Lower leg skin (tissue), 4 donors: ENCODE measurements at regions not wholly inside any gene's neighbourhood (a gene's known extent, or its start where the extent isn't known, plus 50 kb on each side); places are given as distances from the start of the nearest gene placed in this dataset.

Source experiments
- DNase-seq, 2 donors: peaks; one replicate each; pipeline ENCODE4 v3.0.0-alpha.2; 2019; ENCODE audit warnings: low spot score in 2 of 2
- H3K4me3 ChIP-seq: fragments of 200-600 bp; sonication (generic); 2 replicates; pipeline ENCODE4 v1.5.1; 2017; ENCODE audit warnings: mild to moderate bottlenecking, low read depth; ENCODE audit not compliant: poor library complexity, severe bottlenecking
- POLR2A ChIP-seq, 2 donors: fragments of 450-650 bp; IDR thresholded peaks; one replicate each; pipeline ENCODE4 v1.6.1; 2016 to 2017; ENCODE audit warnings: antibody characterized with exemption in 2 of 2, mild to moderate bottlenecking in 1 of 2, moderate library complexity in 1 of 2
- WGBS, 2 donors: methylation state at CpG; one replicate each; pipeline ENCODE4 v1.1.5; 2018; 5-methylcytosine and 5-hydroxymethylcytosine counted together
- intact Hi-C: fragments of 100-400 bp; cut with DNase I; formaldehyde crosslinking; loops from one replicate; pipeline ENCODE4 v1.15.0; 2023; ENCODE audit warnings: low total_unique reads
- TF ChIP-seq, protein P1 (sequence below), 3 donors: fragments of 450-650 bp; IDR thresholded peaks; one replicate each; pipeline ENCODE4 v1.5.1; 2016; ENCODE audit warnings: antibody characterized with exemption in 3 of 3, mild to moderate bottlenecking in 3 of 3, moderate library complexity in 2 of 3

DNA sequence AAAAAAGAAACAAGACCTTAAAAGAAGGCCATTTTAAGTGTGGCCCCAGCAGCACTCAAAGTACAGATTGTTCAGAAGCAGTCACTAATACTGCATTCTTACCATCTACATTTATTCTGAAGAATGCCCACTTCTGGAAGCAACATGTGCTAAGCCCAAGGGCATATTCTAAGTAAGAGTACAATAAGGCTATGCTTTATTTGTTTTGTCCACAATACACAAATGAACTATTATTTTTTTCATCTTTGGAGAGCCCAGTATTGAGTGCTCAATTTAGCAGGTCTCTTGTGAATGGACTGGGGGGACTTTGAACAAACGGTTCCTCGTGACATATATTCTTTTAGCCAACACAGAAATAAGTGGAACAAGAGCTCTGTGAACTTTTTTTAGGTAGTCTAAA, 191.4 kb upstream of the CHORDC1 start:
- no peak for DNase-seq
- TF ChIP-seq POLR2A (IDR thresholded peaks at IDR 0.05), result no peak
- TF ChIP-seq, protein P1, sequence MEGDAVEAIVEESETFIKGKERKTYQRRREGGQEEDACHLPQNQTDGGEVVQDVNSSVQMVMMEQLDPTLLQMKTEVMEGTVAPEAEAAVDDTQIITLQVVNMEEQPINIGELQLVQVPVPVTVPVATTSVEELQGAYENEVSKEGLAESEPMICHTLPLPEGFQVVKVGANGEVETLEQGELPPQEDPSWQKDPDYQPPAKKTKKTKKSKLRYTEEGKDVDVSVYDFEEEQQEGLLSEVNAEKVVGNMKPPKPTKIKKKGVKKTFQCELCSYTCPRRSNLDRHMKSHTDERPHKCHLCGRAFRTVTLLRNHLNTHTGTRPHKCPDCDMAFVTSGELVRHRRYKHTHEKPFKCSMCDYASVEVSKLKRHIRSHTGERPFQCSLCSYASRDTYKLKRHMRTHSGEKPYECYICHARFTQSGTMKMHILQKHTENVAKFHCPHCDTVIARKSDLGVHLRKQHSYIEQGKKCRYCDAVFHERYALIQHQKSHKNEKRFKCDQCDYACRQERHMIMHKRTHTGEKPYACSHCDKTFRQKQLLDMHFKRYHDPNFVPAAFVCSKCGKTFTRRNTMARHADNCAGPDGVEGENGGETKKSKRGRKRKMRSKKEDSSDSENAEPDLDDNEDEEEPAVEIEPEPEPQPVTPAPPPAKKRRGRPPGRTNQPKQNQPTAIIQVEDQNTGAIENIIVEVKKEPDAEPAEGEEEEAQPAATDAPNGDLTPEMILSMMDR (IDR thresholded peaks at IDR 0.05), result no peak
- 83 to 87% methylated on average over 2 of the region's 2 CpGs for WGBS, 2 donors
- intact Hi-C loops, result no loop called here
- no peak overlapping the region for H3K4me3 ChIP-seq

DNA sequence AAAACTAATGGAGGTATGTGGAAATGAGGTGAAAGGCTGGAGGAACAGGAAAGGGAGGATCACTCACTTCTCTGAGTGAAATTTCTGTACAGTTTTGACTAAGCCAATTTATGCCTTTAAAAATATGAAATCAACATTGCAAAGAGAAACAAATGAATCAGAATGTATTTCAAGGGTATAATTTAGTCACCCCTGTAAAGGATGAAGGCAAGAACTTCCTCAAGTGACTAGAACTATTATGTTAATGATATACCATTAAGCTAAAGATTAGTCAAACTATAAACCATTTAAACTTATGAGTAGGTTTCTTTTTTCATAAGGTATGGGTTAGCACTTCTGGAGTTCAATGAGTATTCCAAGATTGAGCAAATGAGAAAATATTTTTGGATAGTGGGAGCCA, 184.5 kb upstream of the CHORDC1 start:
- intact Hi-C loops, result no loop called here
- TF ChIP-seq, protein P1 (IDR thresholded peaks at IDR 0.05), result no peak
- no peak for TF ChIP-seq POLR2A (IDR thresholded peaks at IDR 0.05)
- no peak overlapping the region for H3K4me3 ChIP-seq
- no peak for DNase-seq

- intact Hi-C loops, result no loop called here
- no peak overlapping the region for H3K4me3 ChIP-seq
- 82 to 91% methylated on average over 1 of the region's 1 CpG for WGBS, 2 donors
- no peak for DNase-seq
- TF ChIP-seq POLR2A (IDR thresholded peaks at IDR 0.05), result no peak
- TF ChIP-seq, protein P1 (IDR thresholded peaks at IDR 0.05), result no peak
Observed at GRCh38 chr11:90392692-90393091, 169.8 kb upstream of the CHORDC1 start.

DNA sequence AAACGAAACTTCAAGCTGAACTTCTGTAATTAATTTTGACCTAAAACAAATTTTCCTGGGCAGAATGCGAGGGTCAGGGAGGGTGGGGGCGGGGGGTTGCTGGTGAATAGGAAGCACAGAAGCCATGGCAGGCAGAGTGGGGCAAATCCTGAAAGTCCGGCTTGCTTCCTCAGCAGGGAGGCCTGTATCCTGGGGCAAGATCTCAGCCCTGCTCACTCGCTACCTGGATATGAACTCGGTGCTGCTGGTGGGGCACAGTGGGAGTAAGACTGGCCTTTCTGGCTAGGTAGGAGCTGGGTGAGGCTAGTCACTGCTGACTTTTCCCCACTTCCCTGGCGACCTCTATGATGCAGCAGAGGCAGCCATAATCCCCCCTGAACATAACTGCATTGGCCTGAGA, 168.9 kb upstream of the CHORDC1 start:
- intact Hi-C loops, result no loop called here

GRCh38 chr11:90380206-90380605, 157.4 kb upstream of the CHORDC1 start:
- WGBS, 2 donors, result 84 to 88% methylated on average over 5 of the region's 5 CpGs
- peak in 1 of 2 donors; percentile 65 for DNase-seq
- TF ChIP-seq, protein P1 (IDR thresholded peaks at IDR 0.05), result no peak
- TF ChIP-seq POLR2A (IDR thresholded peaks at IDR 0.05), result no peak
- intact Hi-C loops, result no loop called here
- H3K4me3 ChIP-seq, result no peak overlapping the region

More for the DNA sequence above, 168.9 kb upstream of the CHORDC1 start:
- no peak for DNase-seq
- no peak for TF ChIP-seq POLR2A (IDR thresholded peaks at IDR 0.05)
- TF ChIP-seq, protein P1 (IDR thresholded peaks at IDR 0.05), result no peak
- WGBS, 2 donors, result 74 to 77% methylated on average over 7 of the region's 7 CpGs
- no peak overlapping the region for H3K4me3 ChIP-seq

GRCh38 chr11:90373971-90374370, 151.1 kb upstream of the CHORDC1 start:
- intact Hi-C loops, result no loop called here
- TF ChIP-seq, protein P1 (IDR thresholded peaks at IDR 0.05), result no peak
- no peak for TF ChIP-seq POLR2A (IDR thresholded peaks at IDR 0.05)
- DNase-seq, result no peak
- H3K4me3 ChIP-seq, result no peak overlapping the region
- 79% methylated on average over 2 of the region's 2 CpGs for WGBS, 2 donors
